Fibroblast of mammary gland (primary cell): ENCODE measurements at regions not wholly inside any gene's neighbourhood (a gene's known extent, or its start where the extent isn't known, plus 50 kb on each side); places are given as distances from the start of the nearest gene placed in this dataset.

Source experiments
- DNase-seq: peaks from one replicate; pipeline ENCODE4 v3.0.0-alpha.2; 2010; ENCODE audit warnings: low read depth
- H3K4me3 ChIP-seq: 2 replicates; pipeline ENCODE4 v1.5.1; 2011; ENCODE audit warnings: low read depth, mild to moderate bottlenecking, low read length, moderate library complexity; ENCODE audit not compliant: control insufficient read depth
- CTCF ChIP-seq: conservative IDR thresholded peaks from 2 replicates; pipeline ENCODE4 v1.5.1; 2011; ENCODE audit warnings: low read depth, low read length, inconsistent platforms; ENCODE audit not compliant: control insufficient read depth, insufficient read depth

- no peak for DNase-seq
- no peak for TF ChIP-seq CTCF
- no peak overlapping the region for H3K4me3 ChIP-seq
These were observed 717.5 kb upstream of the POM121L12 start for GRCh38 chr7:52317921-52318320.

- no peak for TF ChIP-seq CTCF
- DNase-seq, result no peak
- H3K4me3 ChIP-seq, result no peak overlapping the region
These were observed 723.5 kb upstream of the POM121L12 start for GRCh38 chr7:52311886-52312285.

- DNase-seq, result no peak
- TF ChIP-seq CTCF, result no peak
- H3K4me3 ChIP-seq, result no peak overlapping the region
These were observed 725.8 kb upstream of the POM121L12 start for GRCh38 chr7:52309631-52310030.

GRCh38 chr7:52302765-52303520, 732.5 kb upstream of the POM121L12 start:
- no peak for DNase-seq
- H3K4me3 ChIP-seq, result no peak overlapping the region
- no peak for TF ChIP-seq CTCF

GRCh38 chr7:52297128-52297527, 738.3 kb upstream of the POM121L12 start:
- no peak for DNase-seq
- no peak for TF ChIP-seq CTCF
- no peak overlapping the region for H3K4me3 ChIP-seq

GRCh38 chr7:52294942-52295341, 740.5 kb upstream of the POM121L12 start:
- no peak for TF ChIP-seq CTCF
- no peak overlapping the region for H3K4me3 ChIP-seq
- no peak for DNase-seq
